ENCODE measurements at regions not wholly inside any gene's neighbourhood (a gene's known extent, or its start where the extent isn't known, plus 50 kb on each side); places are given as distances from the start of the nearest gene placed in this dataset.

DNA sequence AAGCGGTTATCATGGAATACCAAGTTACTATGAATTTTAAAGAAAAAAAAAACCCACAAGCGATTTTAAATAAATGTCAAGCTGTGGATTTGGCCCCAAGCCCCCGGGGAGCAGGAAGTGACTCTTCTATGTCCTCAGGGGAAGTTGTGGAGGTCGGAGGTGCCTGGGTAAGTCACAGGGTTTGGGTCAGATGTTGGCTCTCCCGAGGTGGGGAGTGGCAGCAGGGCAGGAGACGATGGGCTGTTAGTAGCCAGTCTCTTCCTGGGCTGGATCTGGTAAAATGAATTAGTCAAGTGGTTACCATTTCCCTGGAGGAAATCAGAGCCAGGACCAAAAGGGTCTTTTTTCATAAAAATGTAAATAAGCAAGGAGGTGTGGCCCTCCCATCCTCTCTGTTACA lies 316.7 kb downstream of the TLE3 start:
- intact Hi-C loops (cut with micrococcal nuclease), result no loop called here
- no peaks in the 10 kb centered on the region for H3K36me3 Mint-ChIP-seq (ENCODE audit: low read depth)
- H3K27me3 Mint-ChIP-seq, result peaks cover 10% of the 10 kb centered on the region
- H3K27ac Mint-ChIP-seq, result no peak overlapping the region
- peaks cover 27% of the 10 kb centered on the region for H3K4me1 Mint-ChIP-seq (ENCODE audit: low read depth)
- no peak overlapping the region for H3K4me3 Mint-ChIP-seq
- no peaks in the 10 kb centered on the region for H3K9me3 Mint-ChIP-seq

- H3K4me1 Mint-ChIP-seq (ENCODE audit: low read depth), result peaks cover 27% of the 10 kb centered on the region
- no peaks in the 10 kb centered on the region for H3K36me3 Mint-ChIP-seq (ENCODE audit: low read depth)
- H3K9me3 Mint-ChIP-seq, result no peaks in the 10 kb centered on the region
- no peak overlapping the region for H3K4me3 Mint-ChIP-seq
- intact Hi-C loops (cut with micrococcal nuclease), result no loop called here
- no peak overlapping the region for H3K27ac Mint-ChIP-seq
- peaks cover 10% of the 10 kb centered on the region for H3K27me3 Mint-ChIP-seq
Observed at GRCh38 chr15:69781411-69782125, 316.1 kb downstream of the TLE3 start.

- peaks cover 27% of the 10 kb centered on the region for H3K4me1 Mint-ChIP-seq (ENCODE audit: low read depth)
- intact Hi-C loops (cut with micrococcal nuclease), result no loop called here
- no peaks in the 10 kb centered on the region for H3K9me3 Mint-ChIP-seq
- peaks cover 10% of the 10 kb centered on the region for H3K27me3 Mint-ChIP-seq
- no peaks in the 10 kb centered on the region for H3K36me3 Mint-ChIP-seq (ENCODE audit: low read depth)
- no peak overlapping the region for H3K27ac Mint-ChIP-seq
- H3K4me3 Mint-ChIP-seq, result no peak overlapping the region
Observed at GRCh38 chr15:69782139-69782658, 315.5 kb downstream of the TLE3 start.

DNA sequence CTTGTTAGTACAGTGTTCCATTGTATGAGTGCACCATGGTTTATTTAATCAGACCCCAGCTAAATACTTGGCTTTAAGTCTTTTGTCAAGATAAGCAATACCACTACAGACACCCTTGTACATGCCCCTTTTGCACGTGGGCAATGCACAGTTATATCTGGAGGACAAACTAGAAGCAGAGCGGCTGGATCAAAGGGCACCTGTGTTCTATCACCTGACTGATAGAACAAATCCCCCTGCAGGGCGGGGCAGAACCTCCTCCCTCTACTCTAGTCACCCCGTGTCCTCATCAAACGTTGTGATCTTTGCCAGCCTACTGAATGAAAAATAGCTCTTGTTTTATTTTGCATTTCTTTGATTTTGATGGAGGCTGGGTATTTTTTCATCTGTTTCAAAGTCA lies 314.9 kb downstream of the TLE3 start:
- Mint-ChIP-seq H3K4me3 (no peak overlapping the region), H3K27ac (no peak overlapping the region), H3K4me1 (ENCODE audit: low read depth) (peaks cover 27% of the 10 kb centered on the region), H3K36me3 (ENCODE audit: low read depth) (no peaks in the 10 kb centered on the region), H3K27me3 (peaks cover 10% of the 10 kb centered on the region), H3K9me3 (no peaks in the 10 kb centered on the region)
- intact Hi-C loops (cut with micrococcal nuclease), result no loop called here

GRCh38 chr15:69783211-69783610 lies 314.5 kb downstream of the TLE3 start:
- H3K4me1 Mint-ChIP-seq (ENCODE audit: low read depth), result peaks cover 27% of the 10 kb centered on the region
- H3K4me3 Mint-ChIP-seq, result no peak overlapping the region
- H3K27me3 Mint-ChIP-seq, result peaks cover 10% of the 10 kb centered on the region
- no peaks in the 10 kb centered on the region for H3K36me3 Mint-ChIP-seq (ENCODE audit: low read depth)
- intact Hi-C loops (cut with micrococcal nuclease), result no loop called here
- no peak overlapping the region for H3K27ac Mint-ChIP-seq
- H3K9me3 Mint-ChIP-seq, result no peaks in the 10 kb centered on the region

DNA sequence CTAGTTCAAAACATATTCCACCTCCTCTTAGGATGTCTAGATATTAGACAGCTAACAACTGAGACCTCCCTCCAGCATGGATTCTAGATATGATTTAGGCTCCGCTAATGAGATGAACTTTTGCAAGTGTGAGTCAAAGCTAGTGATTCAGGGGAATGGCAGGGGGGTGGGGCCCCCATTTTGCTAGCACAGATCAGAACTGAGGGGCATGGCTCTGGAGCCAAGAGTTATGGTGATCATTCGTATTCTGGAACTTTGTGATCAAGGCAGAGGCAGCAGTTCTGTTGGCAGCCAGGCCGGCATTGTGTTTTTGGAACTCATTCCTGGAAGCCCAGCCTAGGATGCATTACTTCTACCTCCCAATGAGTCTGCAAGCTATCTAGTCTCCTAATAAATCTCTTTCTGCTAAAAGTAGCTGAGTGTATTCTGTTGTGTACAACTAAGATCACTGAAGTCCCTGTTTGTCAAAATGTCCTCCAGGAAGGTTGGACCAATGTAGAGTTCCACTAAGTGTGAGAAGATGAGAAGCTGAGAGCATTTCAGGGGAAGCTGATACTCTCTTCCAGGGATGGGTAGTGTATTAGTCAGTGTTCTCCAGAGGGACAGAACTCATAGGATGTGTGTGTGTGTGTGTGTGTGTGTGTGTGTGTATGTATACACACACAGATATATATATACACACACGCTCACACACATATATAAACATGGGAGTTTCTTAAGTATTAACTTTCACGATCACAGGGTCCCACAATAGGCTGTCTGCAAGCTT lies 312.7 kb downstream of the TLE3 start:
- intact Hi-C loops (cut with micrococcal nuclease), result no loop called here
- Mint-ChIP-seq H3K4me3 (no peak overlapping the region), H3K27me3 (peaks cover 10% of the 10 kb centered on the region), H3K27ac (no peak overlapping the region), H3K36me3 (ENCODE audit: low read depth) (no peaks in the 10 kb centered on the region), H3K4me1 (ENCODE audit: low read depth) (peaks cover 22% of the 10 kb centered on the region), H3K9me3 (no peaks in the 10 kb centered on the region)

DNA sequence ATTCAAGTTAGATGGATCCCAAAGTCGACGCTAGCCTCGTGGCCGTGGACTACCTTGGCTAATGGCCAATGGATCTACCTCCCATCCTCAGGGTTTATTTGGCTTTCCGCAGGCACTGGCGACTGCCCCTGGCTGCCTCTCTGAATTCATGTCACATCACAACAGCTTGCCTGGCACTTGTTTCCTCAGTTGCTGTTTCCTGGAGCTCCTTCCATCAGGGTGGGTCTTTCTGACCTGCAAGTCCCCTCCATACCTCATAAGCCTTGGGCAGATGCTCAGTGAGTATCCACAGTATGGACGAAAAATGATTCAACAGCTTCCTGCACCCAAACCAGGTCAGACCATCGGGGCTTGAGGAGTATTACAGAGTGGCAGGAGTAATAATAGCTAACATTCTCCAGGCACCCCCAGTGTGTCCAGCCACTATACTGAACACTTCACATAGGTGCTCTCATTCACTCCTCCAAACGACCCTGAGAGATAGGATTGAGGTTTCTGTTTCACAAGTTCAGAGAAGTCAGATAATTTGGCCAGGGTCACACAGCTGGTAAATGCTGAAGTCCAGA lies 311.5 kb downstream of the TLE3 start:
- H3K4me1 Mint-ChIP-seq (ENCODE audit: low read depth), result peaks cover 14% of the 10 kb centered on the region
- H3K27me3 Mint-ChIP-seq, result peaks cover 8% of the 10 kb centered on the region
- intact Hi-C loops (cut with micrococcal nuclease), result no loop called here

GRCh38 chr15:69787791-69788190 lies 309.9 kb downstream of the TLE3 start:
- no peaks in the 10 kb centered on the region for H3K36me3 Mint-ChIP-seq (ENCODE audit: low read depth)
- H3K27ac Mint-ChIP-seq, result no peak overlapping the region
- H3K4me1 Mint-ChIP-seq (ENCODE audit: low read depth), result peaks cover 5% of the 10 kb centered on the region
- peaks cover 7% of the 10 kb centered on the region for H3K27me3 Mint-ChIP-seq
- H3K4me3 Mint-ChIP-seq, result no peak overlapping the region
- H3K9me3 Mint-ChIP-seq, result peaks cover 8% of the 10 kb centered on the region
- intact Hi-C loops (cut with micrococcal nuclease), result no loop called here

More for the DNA sequence above, 311.5 kb downstream of the TLE3 start:
- H3K9me3 Mint-ChIP-seq, result peaks cover 3% of the 10 kb centered on the region
- H3K36me3 Mint-ChIP-seq (ENCODE audit: low read depth), result no peaks in the 10 kb centered on the region
- no peak overlapping the region for H3K27ac Mint-ChIP-seq
- H3K4me3 Mint-ChIP-seq, result no peak overlapping the region

- H3K9me3 Mint-ChIP-seq, result peaks cover 8% of the 10 kb centered on the region
- no peak overlapping the region for H3K27ac Mint-ChIP-seq
- H3K27me3 Mint-ChIP-seq, result peaks cover 6% of the 10 kb centered on the region
- H3K4me1 Mint-ChIP-seq (ENCODE audit: low read depth), result peaks cover 5% of the 10 kb centered on the region
- no peak overlapping the region for H3K4me3 Mint-ChIP-seq
- H3K36me3 Mint-ChIP-seq (ENCODE audit: low read depth), result no peaks in the 10 kb centered on the region
- intact Hi-C loops (cut with micrococcal nuclease), result no loop called here
Observed at GRCh38 chr15:69789648-69790393, 307.9 kb downstream of the TLE3 start.

DNA sequence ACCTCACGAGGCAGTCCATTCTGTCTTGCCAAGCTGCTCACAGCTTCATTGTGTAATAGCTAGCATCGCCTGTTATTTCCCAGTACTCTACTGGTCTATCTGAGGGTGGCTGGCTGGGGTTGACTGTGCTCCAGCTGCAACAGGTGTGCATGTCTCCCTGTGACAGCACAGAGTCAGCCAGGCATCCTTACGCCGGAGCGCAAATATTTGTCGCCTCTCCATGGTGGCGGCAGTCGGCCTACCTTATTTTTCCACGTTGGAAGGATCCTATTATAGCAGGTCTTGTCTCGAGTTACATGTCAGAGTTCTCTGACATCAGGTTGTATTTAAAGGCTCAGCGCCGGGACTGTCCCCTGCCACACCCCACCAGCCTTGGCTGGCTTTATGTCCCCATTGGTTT lies 307.1 kb downstream of the TLE3 start:
- intact Hi-C loops (cut with micrococcal nuclease), result no loop called here
- H3K36me3 Mint-ChIP-seq (ENCODE audit: low read depth), result no peaks in the 10 kb centered on the region
- peaks cover 8% of the 10 kb centered on the region for H3K9me3 Mint-ChIP-seq
- no peak overlapping the region for H3K27ac Mint-ChIP-seq
- peaks cover 6% of the 10 kb centered on the region for H3K27me3 Mint-ChIP-seq
- peaks cover 5% of the 10 kb centered on the region for H3K4me1 Mint-ChIP-seq (ENCODE audit: low read depth)
- no peak overlapping the region for H3K4me3 Mint-ChIP-seq

GRCh38 chr15:69792823-69793222 lies 304.9 kb downstream of the TLE3 start:
- no peak overlapping the region for H3K27ac Mint-ChIP-seq
- peaks cover 8% of the 10 kb centered on the region for H3K9me3 Mint-ChIP-seq
- H3K27me3 Mint-ChIP-seq, result peaks cover 6% of the 10 kb centered on the region
- H3K4me1 Mint-ChIP-seq (ENCODE audit: low read depth), result peaks cover 5% of the 10 kb centered on the region
- H3K4me3 Mint-ChIP-seq, result no peak overlapping the region
- intact Hi-C loops (cut with micrococcal nuclease), result no loop called here
- H3K36me3 Mint-ChIP-seq (ENCODE audit: low read depth), result no peaks in the 10 kb centered on the region

- Mint-ChIP-seq H3K27me3 (peaks cover 6% of the 10 kb centered on the region), H3K36me3 (ENCODE audit: low read depth) (no peaks in the 10 kb centered on the region), H3K4me3 (no peak overlapping the region), H3K27ac (no peak overlapping the region), H3K9me3 (peaks cover 8% of the 10 kb centered on the region), H3K4me1 (ENCODE audit: low read depth) (peaks cover 10% of the 10 kb centered on the region)
- intact Hi-C loops (cut with micrococcal nuclease), result no loop called here
Observed at GRCh38 chr15:69793431-69793780, 304.3 kb downstream of the TLE3 start.

DNA sequence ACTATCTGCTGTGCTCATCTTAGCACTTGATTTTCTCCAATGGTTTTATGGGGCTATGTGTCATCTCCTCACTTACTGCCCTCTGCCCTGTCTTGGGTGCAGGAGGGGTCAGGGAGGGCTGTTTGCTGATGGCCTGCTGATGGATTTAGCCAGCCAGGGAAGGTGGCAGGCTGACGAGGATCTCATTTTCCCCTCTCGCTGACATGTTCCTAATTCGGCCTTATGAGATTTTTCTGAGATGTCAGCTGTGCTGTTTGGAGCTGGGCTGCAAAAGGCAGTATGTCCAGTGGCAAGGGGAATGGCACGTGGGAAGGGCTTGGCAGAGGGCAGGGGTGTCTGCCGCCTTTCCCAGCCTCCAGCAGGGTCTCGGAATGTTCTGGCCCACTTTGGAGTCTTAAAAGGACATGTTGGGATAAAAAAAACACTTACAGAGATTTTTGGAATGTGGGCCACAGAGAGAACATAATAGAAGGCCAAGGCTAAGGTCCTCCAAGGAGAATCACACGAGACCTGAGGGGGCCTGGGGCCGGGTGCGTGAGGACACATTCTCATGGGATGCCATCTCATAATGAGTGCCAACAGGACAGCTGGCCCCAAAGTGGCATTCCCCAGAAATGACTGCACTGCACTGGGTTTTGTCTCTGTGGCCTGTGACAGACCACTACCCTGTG lies 303.8 kb downstream of the TLE3 start:
- Mint-ChIP-seq H3K4me1 (ENCODE audit: low read depth) (peaks cover 15% of the 10 kb centered on the region), H3K9me3 (peaks cover 8% of the 10 kb centered on the region), H3K27ac (no peak overlapping the region), H3K27me3 (peaks cover 6% of the 10 kb centered on the region), H3K4me3 (no peak overlapping the region), H3K36me3 (ENCODE audit: low read depth) (no peaks in the 10 kb centered on the region)
- intact Hi-C loops (cut with micrococcal nuclease), result no loop called here

Data from dendritic cell treated with granulocyte-macrophage colony-stimulating factor and Interleukin-4, amounts not matched to agents 40 ng/mL and 50 ng/mL, for 4 days (primary cell).